Hypothalamus (tissue), 51 donors: ENCODE measurements at regions not wholly inside any gene's neighbourhood (a gene's known extent, or its start where the extent isn't known, plus 50 kb on each side); places are given as distances from the start of the nearest gene placed in this dataset.
A peak's percentile ranks its signal among the peaks of the same experiment; 100 is the strongest.

Source experiments
- DNase-seq, 51 donors: peaks; one replicate each; lab custom pipeline; 2025; lab: John Stamatoyannopoulos, UW

- DNase-seq: peak in 2 of 51 donors; percentile 1 to 3
Observed at GRCh38 chr3:73284472-73284871, 223.0 kb downstream of the EBLN2 start.

- DNase-seq: no peak
Observed at GRCh38 chr3:73291541-73291940, 230.1 kb downstream of the EBLN2 start.

GRCh38 chr3:73292220-73292619 is 230.8 kb downstream of the EBLN2 start:
- no peak for DNase-seq

- DNase-seq: no peak
Observed at GRCh38 chr3:73294537-73294936, 233.1 kb downstream of the EBLN2 start.

GRCh38 chr3:73295876-73296635 is 234.6 kb downstream of the EBLN2 start:
- no peak for DNase-seq

- no peak for DNase-seq
Observed at GRCh38 chr3:73296859-73297258, 235.4 kb downstream of the EBLN2 start.

GRCh38 chr3:73298243-73299183 is 237.1 kb downstream of the EBLN2 start:
- no peak for DNase-seq

- no peak for DNase-seq
Observed at GRCh38 chr3:73299184-73299691, 237.8 kb downstream of the EBLN2 start.

GRCh38 chr3:73314151-73314951 is 252.9 kb downstream of the EBLN2 start:
- DNase-seq: no peak

- DNase-seq: no peak
Observed at GRCh38 chr3:73315706-73316105, 254.2 kb downstream of the EBLN2 start.

GRCh38 chr3:73319179-73319769 is 257.8 kb downstream of the EBLN2 start:
- no peak for DNase-seq

- DNase-seq: no peak
Observed at GRCh38 chr3:73321286-73321999, 260.0 kb downstream of the EBLN2 start.

GRCh38 chr3:73324203-73325155 is 263.0 kb downstream of the EBLN2 start:
- DNase-seq: no peak

GRCh38 chr3:73326396-73326795 is 264.9 kb downstream of the EBLN2 start:
- no peak for DNase-seq

- no peak for DNase-seq
Observed at GRCh38 chr3:73327052-73327451, 265.6 kb downstream of the EBLN2 start.
